ENCODE measurements at regions not wholly inside any gene's neighbourhood (a gene's known extent, or its start where the extent isn't known, plus 50 kb on each side); places are given as distances from the start of the nearest gene placed in this dataset.
A peak's percentile ranks its signal among the peaks of the same experiment; 100 is the strongest.

GRCh38 chr5:104789366-104789765 lies 1226.8 kb upstream of the NUDT12 start:
- TF ChIP-seq GABPA (IDR thresholded peaks at IDR 0.05; ENCODE audit: low read depth): no peak
- TF ChIP-seq CHD2 (IDR thresholded peaks at IDR 0.05; ENCODE audit: low read length, partially characterized antibody): no peak
- ChIA-PET CTCF (no interaction called here), POLR2A (interaction anchor here (0.6 kb wide), 2 partner anchors 75 to 1221 kb away, joined by 3 to 5 read pairs; no protein-coding TSS in a partner anchor)
- Histone ChIP-seq H3K9ac (no peak overlapping the region), H3K36me3 (replicated peaks in 1 of 2; ENCODE audit: control insufficient read depth in 1 of 2, insufficient read depth in 2 of 2, low read length in 1 of 2) (no peaks in the 10 kb centered on the region), H3K4me2 (no peak overlapping the region), H3K27ac (ENCODE audit: low read depth in 2 of 2, low read length in 1 of 2) (peak overlapping the region in 1 of 2 experiments; percentile 34; a peak in 1 of 4 replicates), H3F3A (replicated peaks; ENCODE audit: insufficient read depth) (no peaks in the 10 kb centered on the region), H2AFZ (ENCODE audit: low read depth) (no peak overlapping the region), H3K9me3 (no peaks in the 10 kb centered on the region), H3K79me2 (ENCODE audit: insufficient read depth) (no peaks in the 10 kb centered on the region), H3K4me3 (ENCODE audit: low read depth in 2 of 2, low read length in 1 of 2) (no peak overlapping the region), H3K4me1 (ENCODE audit: control insufficient read depth in 1 of 2, insufficient read depth in 2 of 2, low read depth in 1 of 2, low read length in 1 of 2) (no peaks in the 10 kb centered on the region; a peak in 1 of 4 replicates), H4K20me1 (ENCODE audit: insufficient read depth) (no peaks in the 10 kb centered on the region), H3K9me2 (0 out of 2 replicates have a peak, but pooled peaks cover 4% of the 10 kb centered on the region), H3K27me3 (ENCODE audit: insufficient read depth) (no peaks in the 10 kb centered on the region)
- 33% methylated on average over 1 of the region's 1 CpG for WGBS (ENCODE audit: low lambda C conversion rate)
- DNase-seq: no peak

DNA sequence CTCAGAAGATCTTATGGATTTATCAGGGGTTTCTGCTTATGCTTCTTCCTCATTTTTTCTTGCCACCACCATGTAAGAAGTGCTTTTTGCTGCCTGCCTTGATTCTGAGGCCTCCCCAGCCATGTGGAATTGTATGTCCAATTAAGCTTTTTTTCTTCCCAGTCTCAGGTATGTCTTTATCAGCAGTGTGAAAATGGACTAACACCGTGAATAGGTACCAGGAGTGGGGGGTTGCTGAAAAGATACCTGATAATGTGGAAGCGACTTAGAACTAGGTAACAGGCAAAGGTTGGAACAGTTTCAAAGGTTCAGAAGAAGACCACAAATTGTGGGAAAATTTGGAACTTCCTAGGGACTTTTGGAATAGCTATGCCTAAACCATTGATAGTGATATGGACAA lies 1222.5 kb upstream of the NUDT12 start:
- Histone ChIP-seq H4K20me1 (ENCODE audit: insufficient read depth) (no peaks in the 10 kb centered on the region), H3K4me1 (ENCODE audit: control insufficient read depth in 1 of 2, insufficient read depth in 2 of 2, low read depth in 1 of 2, low read length in 1 of 2) (no peaks in the 10 kb centered on the region; a peak in 1 of 4 replicates), H3K4me2 (no peak overlapping the region), H3K4me3 (ENCODE audit: low read depth in 2 of 2, low read length in 1 of 2) (no peak overlapping the region), H3K36me3 (replicated peaks in 1 of 2; ENCODE audit: control insufficient read depth in 1 of 2, insufficient read depth in 2 of 2, low read length in 1 of 2) (no peaks in the 10 kb centered on the region), H2AFZ (ENCODE audit: low read depth) (no peak overlapping the region), H3K27me3 (ENCODE audit: insufficient read depth) (no peaks in the 10 kb centered on the region), H3K27ac (ENCODE audit: low read depth in 2 of 2, low read length in 1 of 2) (no peak overlapping the region), H3K79me2 (ENCODE audit: insufficient read depth) (no peaks in the 10 kb centered on the region), H3K9me2 (0 out of 2 replicates have a peak, but pooled peaks cover 4% of the 10 kb centered on the region), H3K9ac (no peak overlapping the region), H3K9me3 (no peaks in the 10 kb centered on the region), H3F3A (replicated peaks; ENCODE audit: insufficient read depth) (no peaks in the 10 kb centered on the region)
- WGBS (ENCODE audit: low lambda C conversion rate): 70% methylated on average over 2 of the region's 2 CpGs
- no peak for DNase-seq
- TF ChIP-seq SMC3 (IDR thresholded peaks at IDR 0.05; ENCODE audit: low read depth, low read length) (no peak), FOXM1 (IDR thresholded peaks at IDR 0.05; ENCODE audit: low read depth) (no peak), SIN3A (IDR thresholded peaks at IDR 0.05; ENCODE audit: borderline replicate concordance, low read depth, low read length) (no peak), YY1 (IDR thresholded peaks at IDR 0.05; ENCODE audit: low read depth) (no peak), ZBTB33 (IDR thresholded peaks at IDR 0.05; ENCODE audit: borderline replicate concordance, low read depth) (no peak), FOSL2 (IDR thresholded peaks at IDR 0.05; ENCODE audit: borderline replicate concordance, low read depth) (no peak), CTCF (IDR thresholded peaks at IDR 0.05) (no peak), NRF1 (IDR thresholded peaks at IDR 0.05; ENCODE audit: low read depth, low read length) (no peak)
- TF ChIP-seq, protein P1, sequence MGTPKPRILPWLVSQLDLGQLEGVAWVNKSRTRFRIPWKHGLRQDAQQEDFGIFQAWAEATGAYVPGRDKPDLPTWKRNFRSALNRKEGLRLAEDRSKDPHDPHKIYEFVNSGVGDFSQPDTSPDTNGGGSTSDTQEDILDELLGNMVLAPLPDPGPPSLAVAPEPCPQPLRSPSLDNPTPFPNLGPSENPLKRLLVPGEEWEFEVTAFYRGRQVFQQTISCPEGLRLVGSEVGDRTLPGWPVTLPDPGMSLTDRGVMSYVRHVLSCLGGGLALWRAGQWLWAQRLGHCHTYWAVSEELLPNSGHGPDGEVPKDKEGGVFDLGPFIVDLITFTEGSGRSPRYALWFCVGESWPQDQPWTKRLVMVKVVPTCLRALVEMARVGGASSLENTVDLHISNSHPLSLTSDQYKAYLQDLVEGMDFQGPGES (IDR thresholded peaks at IDR 0.05; ENCODE audit: low read depth, low read length): no peak
- TF ChIP-seq, protein P2, sequence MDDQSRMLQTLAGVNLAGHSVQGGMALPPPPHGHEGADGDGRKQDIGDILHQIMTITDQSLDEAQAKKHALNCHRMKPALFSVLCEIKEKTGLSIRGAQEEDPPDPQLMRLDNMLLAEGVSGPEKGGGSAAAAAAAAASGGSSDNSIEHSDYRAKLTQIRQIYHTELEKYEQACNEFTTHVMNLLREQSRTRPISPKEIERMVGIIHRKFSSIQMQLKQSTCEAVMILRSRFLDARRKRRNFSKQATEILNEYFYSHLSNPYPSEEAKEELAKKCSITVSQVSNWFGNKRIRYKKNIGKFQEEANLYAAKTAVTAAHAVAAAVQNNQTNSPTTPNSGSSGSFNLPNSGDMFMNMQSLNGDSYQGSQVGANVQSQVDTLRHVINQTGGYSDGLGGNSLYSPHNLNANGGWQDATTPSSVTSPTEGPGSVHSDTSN (IDR thresholded peaks at IDR 0.05): no peak
- TF ChIP-seq, protein P3, sequence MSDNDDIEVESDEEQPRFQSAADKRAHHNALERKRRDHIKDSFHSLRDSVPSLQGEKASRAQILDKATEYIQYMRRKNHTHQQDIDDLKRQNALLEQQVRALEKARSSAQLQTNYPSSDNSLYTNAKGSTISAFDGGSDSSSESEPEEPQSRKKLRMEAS (IDR thresholded peaks at IDR 0.05; ENCODE audit: low read depth): no peak
- POLR2A ChIA-PET: no interaction called here
- CTCF ChIA-PET: interaction anchor here (0.7 kb wide), 1 partner anchor 11 kb away, joined by 3 read pairs; no protein-coding TSS in a partner anchor
